ENCODE measurements at regions not wholly inside any gene's neighbourhood (a gene's known extent, or its start where the extent isn't known, plus 50 kb on each side); places are given as distances from the start of the nearest gene placed in this dataset.

GRCh38 chr10:108411894-108412293 lies 1247.4 kb upstream of the SORCS1 start:
- TF ChIP-seq, protein P1, sequence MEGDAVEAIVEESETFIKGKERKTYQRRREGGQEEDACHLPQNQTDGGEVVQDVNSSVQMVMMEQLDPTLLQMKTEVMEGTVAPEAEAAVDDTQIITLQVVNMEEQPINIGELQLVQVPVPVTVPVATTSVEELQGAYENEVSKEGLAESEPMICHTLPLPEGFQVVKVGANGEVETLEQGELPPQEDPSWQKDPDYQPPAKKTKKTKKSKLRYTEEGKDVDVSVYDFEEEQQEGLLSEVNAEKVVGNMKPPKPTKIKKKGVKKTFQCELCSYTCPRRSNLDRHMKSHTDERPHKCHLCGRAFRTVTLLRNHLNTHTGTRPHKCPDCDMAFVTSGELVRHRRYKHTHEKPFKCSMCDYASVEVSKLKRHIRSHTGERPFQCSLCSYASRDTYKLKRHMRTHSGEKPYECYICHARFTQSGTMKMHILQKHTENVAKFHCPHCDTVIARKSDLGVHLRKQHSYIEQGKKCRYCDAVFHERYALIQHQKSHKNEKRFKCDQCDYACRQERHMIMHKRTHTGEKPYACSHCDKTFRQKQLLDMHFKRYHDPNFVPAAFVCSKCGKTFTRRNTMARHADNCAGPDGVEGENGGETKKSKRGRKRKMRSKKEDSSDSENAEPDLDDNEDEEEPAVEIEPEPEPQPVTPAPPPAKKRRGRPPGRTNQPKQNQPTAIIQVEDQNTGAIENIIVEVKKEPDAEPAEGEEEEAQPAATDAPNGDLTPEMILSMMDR (conservative IDR thresholded peaks at IDR 0.05 in 1 of 2, IDR thresholded peaks at IDR 0.05 in 1 of 2; ENCODE audit: low read depth in 1 of 2, low read length in 2 of 2) = no peak
- TF ChIP-seq EZH2 (IDR thresholded peaks at IDR 0.05; ENCODE audit: low read length, missing control alignments) = no peak

Measured in fibroblast of lung (primary cell).